A549 (cell line): ENCODE measurements at regions not wholly inside any gene's neighbourhood (a gene's known extent, or its start where the extent isn't known, plus 50 kb on each side); places are given as distances from the start of the nearest gene placed in this dataset.
"Not testable (repeated sequence)": the region's sequence is repeated elsewhere in the genome, so short reads cannot be mapped to it uniquely, and the experiment has no call there.

Experiments
- CBX2 ChIP-seq: fragments of 200-600 bp; sonication (generic); IDR thresholded peaks from 2 replicates; pipeline ENCODE4 v1.6.1; 2016; ENCODE audit warnings: low read depth, mild to moderate bottlenecking, borderline replicate concordance
- EP300 ChIP-seq, 2 experiments: fragments of >200 bp; sonication (Bioruptor Twin); formaldehyde crosslinking; IDR thresholded peaks; 2 replicates in 1 of 2; 3 replicates in 1 of 2; pipeline ENCODE4 v1.6.1; 2016 to 2017
- FOSL2 ChIP-seq, 2 experiments: fragments of 450-650 bp in 1 of 2; fragments of >200 bp in 1 of 2; sonication (Bioruptor Twin) in 1 of 2; formaldehyde crosslinking; IDR thresholded peaks; 2 replicates each; pipeline versions ENCODE4 v1.5.0 to v1.6.1; 2016 to 2020; ENCODE audit warnings: mild to moderate bottlenecking in 1 of 2, moderate library complexity in 1 of 2
- JUNB ChIP-seq: fragments of >200 bp; sonication (Bioruptor Twin); formaldehyde crosslinking; IDR thresholded peaks from 2 replicates; pipeline ENCODE4 v1.6.1; 2016
- MAZ ChIP-seq: fragments of 150-350 bp; IDR thresholded peaks from 2 replicates; pipeline ENCODE4 v1.6.1; 2014; ENCODE audit warnings: antibody characterized with exemption, low read depth, low read length, borderline replicate concordance
- NFE2L2 ChIP-seq: fragments of 150-350 bp; conservative IDR thresholded peaks from 2 replicates; pipeline ENCODE4 v1.6.1; 2014; ENCODE audit warnings: low read length
- POLR2A ChIP-seq: IDR thresholded peaks from 2 replicates; pipeline ENCODE4 v1.6.1; 2012; ENCODE audit warnings: mild to moderate bottlenecking, low read length
- RNF2 ChIP-seq: fragments of 200-600 bp; sonication (generic); IDR thresholded peaks from 2 replicates; pipeline ENCODE4 v1.6.1; 2016; ENCODE audit warnings: low read depth, mild to moderate bottlenecking, antibody characterized with exemption, moderate library complexity, borderline replicate concordance
- SMC3 ChIP-seq: fragments of >200 bp; sonication (Bioruptor Twin); formaldehyde crosslinking; IDR thresholded peaks from 3 replicates; pipeline ENCODE4 v1.6.1; 2018; ENCODE audit warnings: inconsistent platforms
- ZFP36 ChIP-seq: fragments of 450-650 bp; IDR thresholded peaks from 2 replicates; pipeline ENCODE4 v1.6.1; 2014; ENCODE audit warnings: borderline replicate concordance; ENCODE audit not compliant: partially characterized antibody
- TF ChIP-seq, protein P1 (sequence below): fragments of 450-650 bp; IDR thresholded peaks from 2 replicates; pipeline ENCODE4 v1.6.1; 2014; ENCODE audit warnings: antibody characterized with exemption
- TF ChIP-seq, protein P2 (sequence below): fragments of >200 bp; sonication (Bioruptor Twin); formaldehyde crosslinking; IDR thresholded peaks from 3 replicates; pipeline ENCODE4 v1.5.1; 2016
- TF ChIP-seq, protein P3 (sequence below): IDR thresholded peaks from 2 replicates; pipeline ENCODE4 v1.6.1; 2012

DNA sequence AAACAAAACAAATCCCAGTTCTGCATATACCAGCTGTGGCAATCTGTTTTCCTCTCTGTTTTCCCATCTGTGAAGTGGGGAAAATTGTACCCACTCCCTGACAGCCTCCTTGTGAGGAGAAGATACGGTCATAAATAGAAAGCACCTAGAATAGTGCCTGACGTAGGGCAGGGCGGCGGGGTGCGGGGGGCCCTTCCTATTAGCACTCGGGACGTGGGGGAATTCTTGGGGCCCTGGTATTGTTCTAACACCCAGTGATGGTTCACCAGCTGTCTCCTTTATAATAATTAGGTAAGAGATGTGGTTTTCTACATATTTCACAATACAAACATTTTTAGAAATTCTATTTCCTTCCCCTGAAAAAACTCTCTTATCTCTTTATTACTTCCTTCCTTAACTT lies 93.4 kb downstream of the NSUN5 start:
- TF ChIP-seq EP300 (IDR thresholded peaks at IDR 0.05); RNF2; POLR2A; JUNB; MAZ; FOSL2 (IDR thresholded peaks at IDR 0.05); FOSL2 (CRISPR knock-in tag; IDR thresholded peaks at IDR 0.05); CBX2; SMC3; ZFP36; NFE2L2: not testable (repeated sequence)
- TF ChIP-seq, protein P1, sequence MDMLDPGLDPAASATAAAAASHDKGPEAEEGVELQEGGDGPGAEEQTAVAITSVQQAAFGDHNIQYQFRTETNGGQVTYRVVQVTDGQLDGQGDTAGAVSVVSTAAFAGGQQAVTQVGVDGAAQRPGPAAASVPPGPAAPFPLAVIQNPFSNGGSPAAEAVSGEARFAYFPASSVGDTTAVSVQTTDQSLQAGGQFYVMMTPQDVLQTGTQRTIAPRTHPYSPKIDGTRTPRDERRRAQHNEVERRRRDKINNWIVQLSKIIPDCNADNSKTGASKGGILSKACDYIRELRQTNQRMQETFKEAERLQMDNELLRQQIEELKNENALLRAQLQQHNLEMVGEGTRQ = not testable (repeated sequence)
- TF ChIP-seq, protein P2, sequence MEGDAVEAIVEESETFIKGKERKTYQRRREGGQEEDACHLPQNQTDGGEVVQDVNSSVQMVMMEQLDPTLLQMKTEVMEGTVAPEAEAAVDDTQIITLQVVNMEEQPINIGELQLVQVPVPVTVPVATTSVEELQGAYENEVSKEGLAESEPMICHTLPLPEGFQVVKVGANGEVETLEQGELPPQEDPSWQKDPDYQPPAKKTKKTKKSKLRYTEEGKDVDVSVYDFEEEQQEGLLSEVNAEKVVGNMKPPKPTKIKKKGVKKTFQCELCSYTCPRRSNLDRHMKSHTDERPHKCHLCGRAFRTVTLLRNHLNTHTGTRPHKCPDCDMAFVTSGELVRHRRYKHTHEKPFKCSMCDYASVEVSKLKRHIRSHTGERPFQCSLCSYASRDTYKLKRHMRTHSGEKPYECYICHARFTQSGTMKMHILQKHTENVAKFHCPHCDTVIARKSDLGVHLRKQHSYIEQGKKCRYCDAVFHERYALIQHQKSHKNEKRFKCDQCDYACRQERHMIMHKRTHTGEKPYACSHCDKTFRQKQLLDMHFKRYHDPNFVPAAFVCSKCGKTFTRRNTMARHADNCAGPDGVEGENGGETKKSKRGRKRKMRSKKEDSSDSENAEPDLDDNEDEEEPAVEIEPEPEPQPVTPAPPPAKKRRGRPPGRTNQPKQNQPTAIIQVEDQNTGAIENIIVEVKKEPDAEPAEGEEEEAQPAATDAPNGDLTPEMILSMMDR = not testable (repeated sequence)
- TF ChIP-seq, protein P3, sequence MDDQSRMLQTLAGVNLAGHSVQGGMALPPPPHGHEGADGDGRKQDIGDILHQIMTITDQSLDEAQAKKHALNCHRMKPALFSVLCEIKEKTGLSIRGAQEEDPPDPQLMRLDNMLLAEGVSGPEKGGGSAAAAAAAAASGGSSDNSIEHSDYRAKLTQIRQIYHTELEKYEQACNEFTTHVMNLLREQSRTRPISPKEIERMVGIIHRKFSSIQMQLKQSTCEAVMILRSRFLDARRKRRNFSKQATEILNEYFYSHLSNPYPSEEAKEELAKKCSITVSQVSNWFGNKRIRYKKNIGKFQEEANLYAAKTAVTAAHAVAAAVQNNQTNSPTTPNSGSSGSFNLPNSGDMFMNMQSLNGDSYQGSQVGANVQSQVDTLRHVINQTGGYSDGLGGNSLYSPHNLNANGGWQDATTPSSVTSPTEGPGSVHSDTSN = not testable (repeated sequence)
